T-helper 17 cell (primary cell): ENCODE measurements at regions not wholly inside any gene's neighbourhood (a gene's known extent, or its start where the extent isn't known, plus 50 kb on each side); places are given as distances from the start of the nearest gene placed in this dataset.
A peak's percentile ranks its signal among the peaks of the same experiment; 100 is the strongest.

Experiments
- ATAC-seq: fragments of 150-1000 bp; cut with Tn5 transposase; 2 replicates; pipeline ENCODE4 v1.10.0; 2021; ENCODE audit warnings: mild to moderate bottlenecking, moderate library complexity
- DNase-seq, 3 donors: peaks; one replicate each; pipeline versions ENCODE4 v3.0.0 to v3.0.0-alpha.2; 2020 to 2021
- H3K9me3 ChIP-seq: one replicate; pipeline ENCODE4 v1.7.0; 2013; ENCODE audit warnings: low read length, mild to moderate bottlenecking; ENCODE audit not compliant: control insufficient read depth, poor library complexity, severe bottlenecking
- H3K27ac Mint-ChIP-seq: one replicate; pipeline ENCODE4 v1.8.0; 2022; ENCODE audit warnings: mild to moderate bottlenecking, moderate library complexity, mixed read lengths
- H3K27me3 Mint-ChIP-seq: one replicate; pipeline ENCODE4 v1.8.0; 2022; ENCODE audit warnings: mixed read lengths
- H3K36me3 Mint-ChIP-seq: one replicate; pipeline ENCODE4 v1.8.0; 2022; ENCODE audit warnings: low read depth, mixed read lengths
- H3K4me1 Mint-ChIP-seq: one replicate; pipeline ENCODE4 v1.8.0; 2022; ENCODE audit warnings: mild to moderate bottlenecking, mixed read lengths
- H3K4me3 Mint-ChIP-seq: one replicate; pipeline ENCODE4 v1.8.0; 2022; ENCODE audit warnings: mild to moderate bottlenecking, moderate library complexity, mixed read lengths

DNA sequence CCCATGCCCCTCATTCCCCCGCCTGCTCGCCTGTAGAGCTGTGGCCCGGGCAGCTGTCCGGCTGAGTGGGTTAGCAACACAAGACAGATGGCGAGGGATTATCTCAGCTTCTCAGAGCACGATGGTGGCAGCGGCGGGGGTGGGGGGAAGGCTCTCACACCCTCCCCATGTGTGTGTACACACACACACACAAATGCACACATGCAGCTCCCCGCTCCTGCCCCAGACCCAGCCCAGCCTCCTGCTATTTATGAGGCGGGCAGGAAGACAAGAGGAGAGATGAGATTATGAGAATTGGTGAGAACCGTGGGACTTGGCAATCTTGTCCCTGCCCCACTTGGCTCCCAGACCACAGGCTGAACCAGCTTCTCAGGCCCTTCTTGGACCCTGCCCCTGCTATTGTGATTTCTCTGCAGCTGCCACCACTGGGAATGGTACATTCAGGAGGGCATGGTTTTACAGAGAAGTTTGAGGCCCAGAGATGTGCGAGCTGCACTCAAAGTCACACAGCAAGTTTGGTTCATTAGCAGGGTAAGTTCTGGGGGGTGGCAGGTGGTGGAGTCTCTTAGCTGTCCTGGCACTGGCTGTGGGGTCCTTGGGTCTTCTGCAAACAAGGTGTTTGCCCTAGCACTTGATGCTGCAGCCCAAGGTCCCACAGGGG, 51.0 kb upstream of the PSD2 start:
- H3K9me3 ChIP-seq, result no peaks in the 10 kb centered on the region
- peaks cover 3% of the 10 kb centered on the region for H3K36me3 Mint-ChIP-seq
- H3K4me1 Mint-ChIP-seq, result peaks cover 17% of the 10 kb centered on the region
- no peak for ATAC-seq
- peaks cover 17% of the 10 kb centered on the region for H3K27me3 Mint-ChIP-seq
- DNase-seq, result no peak
- H3K27ac Mint-ChIP-seq, result no peak overlapping the region
- H3K4me3 Mint-ChIP-seq, result no peak overlapping the region

DNA sequence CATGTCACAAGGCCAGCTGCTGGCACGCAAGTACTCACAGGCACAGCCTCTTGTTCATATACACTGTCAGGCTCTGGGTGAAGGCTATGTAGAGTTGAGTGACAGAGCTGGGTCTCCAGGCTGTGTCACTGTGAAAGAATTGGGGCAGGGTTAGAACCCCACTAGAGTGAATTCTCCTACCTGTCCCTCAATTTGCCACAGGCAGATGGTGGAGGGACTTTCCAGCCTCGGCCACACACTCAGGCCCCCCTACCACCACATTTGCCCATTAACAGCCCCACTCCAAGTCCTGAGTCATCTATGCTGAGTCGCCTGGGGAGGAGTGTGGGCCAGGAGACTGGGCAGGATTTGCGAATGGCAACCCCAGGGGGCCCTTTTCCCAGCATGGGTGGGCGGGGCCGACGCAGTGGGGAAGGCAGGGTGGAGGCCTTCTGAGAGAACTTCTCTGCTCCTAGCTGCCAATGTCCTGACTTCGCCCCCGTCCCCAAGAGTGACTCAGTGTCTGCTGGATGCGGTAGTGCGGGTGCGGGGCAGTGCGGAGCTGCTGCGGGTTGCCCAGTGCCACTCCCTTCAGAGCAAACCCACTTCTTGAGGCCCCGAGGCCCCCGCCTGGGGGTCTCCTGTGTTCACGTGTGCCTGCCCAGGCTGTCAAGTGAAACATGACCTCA, 50.3 kb upstream of the PSD2 start:
- ATAC-seq, result no peak
- Mint-ChIP-seq H3K27ac (no peak overlapping the region), H3K4me1 (peaks cover 17% of the 10 kb centered on the region), H3K36me3 (peaks cover 3% of the 10 kb centered on the region), H3K4me3 (no peak overlapping the region), H3K27me3 (peaks cover 17% of the 10 kb centered on the region)
- H3K9me3 ChIP-seq, result no peaks in the 10 kb centered on the region
- no peak for DNase-seq

DNA sequence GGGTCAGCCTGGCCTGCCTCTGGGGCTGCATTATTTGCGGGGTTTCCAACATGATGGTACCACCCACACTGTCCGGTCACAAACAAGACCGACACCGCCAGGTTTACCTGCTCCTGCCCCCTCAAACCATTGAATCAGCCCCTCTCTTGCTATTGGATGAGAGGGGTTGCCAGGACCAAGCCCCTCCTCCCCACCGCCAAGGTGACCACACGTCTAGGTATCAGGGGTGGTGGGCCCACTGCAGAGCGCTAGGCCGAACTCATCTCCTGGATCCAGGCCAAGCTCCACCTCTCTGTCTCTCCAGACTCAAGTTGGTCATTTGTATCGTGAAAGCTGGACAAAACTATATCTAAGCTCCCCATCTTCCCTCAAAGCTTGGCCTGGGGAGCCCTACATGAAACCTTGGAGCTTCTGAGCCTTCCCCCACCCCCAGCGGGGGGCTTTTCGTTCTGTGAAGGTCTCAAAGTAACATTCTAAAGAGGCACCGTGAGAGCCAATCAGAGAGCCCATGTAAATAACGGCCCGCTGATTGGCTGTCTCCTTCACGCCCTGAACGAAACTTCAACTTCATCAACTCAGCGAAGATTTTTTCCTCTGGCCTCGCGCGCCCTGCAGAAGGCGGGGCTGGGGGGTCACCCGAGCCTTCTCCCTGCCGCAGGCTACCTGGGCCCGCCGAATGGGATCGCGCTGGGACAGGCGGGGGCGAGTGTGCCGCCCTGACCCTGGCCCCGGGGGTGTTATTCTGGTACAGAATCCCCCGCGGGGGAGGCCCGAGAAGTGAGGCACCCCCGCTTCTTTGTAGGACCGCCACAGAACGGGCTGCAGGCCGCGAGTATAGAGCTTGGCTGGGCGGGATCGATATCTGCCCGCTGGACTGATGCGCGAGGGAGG, 49.6 kb upstream of the PSD2 start:
- Mint-ChIP-seq H3K27ac (no peak overlapping the region), H3K27me3 (peaks cover 17% of the 10 kb centered on the region), H3K36me3 (peaks cover 3% of the 10 kb centered on the region), H3K4me3 (peak overlapping the region; percentile 99), H3K4me1 (peaks cover 17% of the 10 kb centered on the region)
- H3K9me3 ChIP-seq, result no peaks in the 10 kb centered on the region
- DNase-seq (peak in 2 of 3 donors; percentile 29 to 31), ATAC-seq (peak; percentile 67)
